GM19372 (cell line): ENCODE measurements at regions not wholly inside any gene's neighbourhood (a gene's known extent, or its start where the extent isn't known, plus 50 kb on each side); places are given as distances from the start of the nearest gene placed in this dataset.

Experiments
- ATAC-seq: cut with Tn5 transposase; IDR thresholded peaks from one replicate; pipeline ENCODE4 v1.9.1; 2021; ENCODE audit warnings: mild to moderate bottlenecking, low read depth, moderate library complexity; ENCODE audit not compliant: unreplicated experiment

DNA sequence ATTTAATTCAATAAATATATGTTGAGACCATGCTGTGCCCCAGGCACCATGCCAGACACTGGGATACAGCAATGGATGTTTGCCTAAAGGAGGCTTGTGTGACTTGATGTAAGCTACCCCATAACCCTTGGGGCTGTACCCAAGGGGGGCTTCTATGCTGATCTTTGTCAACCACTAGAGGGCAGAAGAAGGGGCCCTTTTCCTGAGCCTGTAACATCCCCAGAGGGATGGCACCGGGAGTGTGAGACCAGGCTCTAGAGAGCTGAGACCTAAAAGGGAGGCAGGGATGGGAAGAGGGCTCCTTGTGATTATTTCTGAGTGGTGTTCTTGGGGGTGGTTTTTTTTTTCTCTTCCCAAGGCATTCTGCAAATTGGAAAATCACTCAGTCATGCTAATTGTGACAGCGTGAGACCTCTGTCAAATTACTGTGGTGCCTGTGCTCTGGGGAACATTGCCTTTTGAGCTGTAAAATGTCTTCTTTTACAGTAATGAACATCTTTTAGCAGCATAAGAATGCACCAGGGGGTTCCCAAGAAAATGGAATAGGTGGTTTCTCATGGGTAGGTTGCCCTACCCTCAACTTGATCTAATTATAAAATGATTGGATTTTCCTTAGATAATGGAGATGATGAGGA lies 138.7 kb upstream of the SLC24A3 start:
- no peak for ATAC-seq

DNA sequence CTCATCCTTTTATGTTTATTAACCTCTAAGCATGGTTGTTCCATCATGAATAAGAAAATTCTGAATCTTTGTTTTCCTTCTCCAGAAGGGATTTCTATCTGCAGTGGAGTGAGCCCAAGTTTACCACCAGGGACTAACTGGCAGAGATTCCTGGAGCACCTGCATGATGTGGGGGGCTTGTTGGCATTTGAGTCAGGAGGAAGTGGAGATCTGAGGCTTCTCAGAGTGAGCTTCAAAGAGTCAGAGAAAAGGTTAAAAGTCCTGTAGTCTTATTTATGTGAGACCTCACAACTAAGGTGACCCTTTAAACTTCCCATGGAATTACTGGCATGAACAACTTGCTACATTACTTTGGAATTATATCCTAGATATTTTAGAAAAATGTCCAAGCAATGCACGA lies 138.1 kb upstream of the SLC24A3 start:
- ATAC-seq: no peak

DNA sequence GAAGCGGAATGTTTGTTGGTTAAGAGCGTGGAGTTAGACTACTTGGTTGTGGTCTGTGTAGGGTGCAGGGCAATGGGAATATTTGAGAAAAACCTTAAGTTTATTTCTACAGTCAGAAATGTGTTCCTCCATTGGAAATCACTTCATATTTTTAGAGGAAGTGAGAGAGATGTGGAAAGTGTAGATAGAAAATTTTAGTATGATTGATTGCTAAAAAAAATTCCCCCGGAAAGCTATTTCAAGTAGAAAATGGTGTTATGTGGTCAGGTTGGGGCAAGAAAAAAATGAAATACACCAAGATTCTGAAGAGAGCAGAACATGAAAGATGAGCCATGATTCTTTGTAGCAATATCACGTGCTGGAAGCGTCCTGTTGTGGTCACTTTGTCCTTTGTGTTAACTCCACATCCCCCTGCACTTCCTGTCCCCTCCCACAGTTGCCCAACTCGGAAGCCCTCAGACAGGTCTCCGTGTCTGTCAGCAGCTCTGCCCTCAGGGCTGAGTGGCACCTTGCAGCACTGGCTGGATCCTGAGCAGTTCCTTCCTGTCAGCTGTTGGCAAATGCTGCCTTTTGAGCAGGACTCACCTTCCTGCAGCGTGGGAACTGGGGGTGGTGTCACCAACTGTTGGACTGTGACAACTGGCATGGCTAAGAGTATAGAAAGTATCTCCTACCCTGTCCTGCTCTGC lies 137.5 kb upstream of the SLC24A3 start:
- peak; percentile 45 for ATAC-seq

DNA sequence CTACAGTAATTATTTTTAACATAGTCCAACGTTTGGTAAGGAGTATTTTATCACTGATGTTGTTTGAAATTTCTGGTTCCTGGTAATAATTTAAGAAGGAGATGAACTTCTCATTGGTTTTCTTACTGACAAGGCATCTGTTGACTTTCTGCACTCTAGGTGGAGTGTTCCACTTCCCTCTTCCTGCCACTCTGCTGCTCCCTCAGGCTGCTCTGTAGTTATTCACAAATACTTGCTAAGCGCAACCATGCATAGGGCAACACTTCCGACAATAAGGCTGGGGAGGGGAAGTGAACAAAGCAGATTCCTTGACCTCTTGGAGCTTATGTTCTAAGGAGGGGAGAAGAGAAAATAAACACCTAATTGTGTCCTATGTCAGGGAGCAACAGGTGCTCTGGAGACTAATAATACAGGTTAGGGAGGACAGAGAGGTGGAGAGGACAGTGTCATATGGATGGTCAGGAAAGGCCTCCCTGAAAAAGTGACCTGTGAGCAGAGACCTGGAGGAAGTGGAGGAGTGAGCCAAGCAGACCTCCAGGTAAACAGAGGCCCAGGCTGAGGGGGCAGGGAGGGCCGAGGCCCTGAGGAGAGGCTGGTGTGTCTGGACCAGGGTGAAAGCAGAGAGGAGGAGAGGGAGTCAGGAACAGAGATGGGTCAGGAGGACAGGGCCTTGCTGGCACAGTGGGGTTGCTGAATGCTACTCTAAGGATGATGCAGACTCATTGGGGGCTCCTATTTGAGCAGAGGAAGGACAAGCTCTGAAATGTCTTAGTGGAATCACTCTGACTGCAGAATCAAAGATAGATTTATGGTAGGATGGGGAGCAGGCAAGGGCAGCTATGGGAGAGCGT lies 134.8 kb upstream of the SLC24A3 start:
- ATAC-seq: no peak

DNA sequence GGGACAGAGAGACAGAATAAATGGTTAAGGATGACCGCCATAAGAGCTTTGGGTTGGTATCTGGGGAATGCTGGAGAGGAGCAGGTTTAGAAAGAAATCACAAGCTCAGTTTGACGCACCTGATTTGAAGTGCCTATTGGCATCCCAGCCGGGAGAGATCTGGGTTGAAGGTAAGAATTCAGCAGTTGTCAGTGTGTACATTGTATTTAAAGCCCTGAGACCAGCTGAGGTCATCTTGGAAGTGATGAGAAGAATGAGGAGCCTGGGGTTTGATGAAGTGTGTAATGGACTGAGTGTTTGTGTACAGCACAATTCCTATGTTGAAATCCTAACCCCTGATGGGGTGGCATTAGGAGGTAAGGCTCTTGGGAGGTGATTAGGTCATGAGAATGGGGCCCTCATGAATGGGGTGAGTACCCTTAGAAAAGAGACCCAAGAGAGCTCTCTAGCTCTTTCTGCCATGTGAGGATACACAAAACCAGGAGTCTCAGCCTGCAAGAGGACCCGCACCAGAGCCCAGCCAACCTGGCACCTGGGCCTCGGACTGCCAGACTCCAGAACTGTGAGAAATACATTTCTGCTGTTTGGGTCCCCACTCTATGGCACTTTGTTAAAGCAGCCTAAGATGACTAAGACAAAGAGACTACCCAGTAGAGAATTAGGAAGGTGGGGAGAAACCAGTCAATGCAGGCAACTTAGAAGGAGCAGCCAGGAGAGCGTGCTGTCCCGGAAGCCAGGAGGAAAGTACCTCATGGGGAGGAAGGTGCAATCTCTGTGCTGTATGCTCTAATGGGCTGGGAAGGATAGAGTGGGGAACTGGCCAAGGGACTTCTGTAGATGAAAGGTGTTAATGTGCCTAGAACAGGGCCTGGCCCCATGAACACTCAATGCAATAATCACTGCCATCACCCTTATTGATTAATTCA lies 133.7 kb upstream of the SLC24A3 start:
- no peak for ATAC-seq

DNA sequence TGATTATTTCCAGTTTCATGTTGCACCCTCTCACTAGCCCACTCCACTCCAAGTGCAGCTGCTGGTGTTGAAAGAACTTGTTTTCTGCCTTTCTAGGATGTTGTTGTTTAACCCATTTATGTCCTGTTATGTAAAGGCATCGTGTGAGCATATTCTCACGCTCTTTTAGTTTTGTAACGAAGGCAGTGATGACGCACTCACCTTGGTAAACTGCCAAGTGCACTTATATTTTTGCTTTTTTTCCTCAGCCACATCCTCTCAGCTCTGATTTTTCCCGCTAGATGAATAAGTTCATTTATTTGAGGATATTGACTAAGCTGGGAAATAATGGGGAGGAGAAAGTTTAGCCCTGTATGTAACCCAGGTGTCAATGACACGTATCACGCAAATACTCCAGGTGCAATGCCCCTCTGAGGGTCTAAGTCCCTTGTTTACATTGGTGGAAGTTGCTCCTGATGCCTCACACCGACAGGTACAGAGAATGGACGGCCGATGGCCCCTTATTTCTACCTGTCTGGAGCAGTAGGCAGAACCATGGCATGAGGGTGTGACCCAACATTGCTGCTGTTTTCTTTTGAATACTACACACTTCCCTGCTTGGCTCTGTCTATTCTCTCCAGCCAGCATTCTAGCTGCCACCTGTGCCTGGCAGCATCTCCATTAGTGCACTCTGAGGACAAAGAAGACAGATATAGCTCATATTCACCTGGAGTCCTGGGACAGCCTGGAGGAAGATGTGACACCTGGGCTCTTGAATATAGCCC lies 132.7 kb upstream of the SLC24A3 start:
- ATAC-seq: no peak

DNA sequence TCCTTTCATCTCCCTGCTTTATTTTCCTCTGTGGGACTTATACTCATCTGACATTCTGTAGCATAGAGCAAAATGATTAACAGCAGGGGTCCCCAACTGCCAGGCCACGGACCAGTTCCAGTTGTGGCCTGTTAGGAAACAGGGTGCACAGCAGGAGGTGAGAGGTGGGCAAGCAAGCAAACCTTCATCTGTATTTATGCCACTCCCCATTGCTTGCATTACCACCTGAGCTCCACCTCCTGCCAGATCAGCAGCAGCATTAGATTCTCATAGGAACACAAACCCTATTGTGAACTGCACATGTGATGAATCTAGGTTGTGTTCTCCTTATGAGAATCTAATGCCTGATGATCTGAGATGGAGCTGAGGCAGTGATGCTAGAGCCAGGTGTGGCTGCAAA lies 130.5 kb upstream of the SLC24A3 start:
- ATAC-seq: no peak

DNA sequence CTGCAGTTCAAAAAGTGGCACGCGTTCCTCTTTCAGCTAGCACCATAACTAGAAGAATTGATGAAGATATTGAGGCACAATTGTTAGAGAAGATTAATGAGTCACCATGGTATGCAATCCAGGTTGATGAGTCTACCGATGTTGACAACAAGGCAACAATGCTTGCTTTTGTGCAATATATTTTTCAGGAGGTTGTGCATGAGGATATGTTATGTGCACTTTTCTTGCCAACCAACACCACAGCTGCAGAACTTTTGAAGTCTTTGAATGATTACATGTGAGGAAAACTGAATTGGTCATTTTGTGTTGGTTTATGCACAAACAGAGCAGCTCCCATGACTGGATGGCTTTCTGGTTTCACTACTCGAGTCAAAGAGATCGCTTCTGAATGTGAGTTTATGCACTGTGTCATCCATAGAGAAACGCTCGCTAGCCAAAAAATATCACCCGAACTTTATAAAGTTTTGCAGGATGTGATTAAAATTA lies 129.3 kb upstream of the SLC24A3 start:
- no peak for ATAC-seq

DNA sequence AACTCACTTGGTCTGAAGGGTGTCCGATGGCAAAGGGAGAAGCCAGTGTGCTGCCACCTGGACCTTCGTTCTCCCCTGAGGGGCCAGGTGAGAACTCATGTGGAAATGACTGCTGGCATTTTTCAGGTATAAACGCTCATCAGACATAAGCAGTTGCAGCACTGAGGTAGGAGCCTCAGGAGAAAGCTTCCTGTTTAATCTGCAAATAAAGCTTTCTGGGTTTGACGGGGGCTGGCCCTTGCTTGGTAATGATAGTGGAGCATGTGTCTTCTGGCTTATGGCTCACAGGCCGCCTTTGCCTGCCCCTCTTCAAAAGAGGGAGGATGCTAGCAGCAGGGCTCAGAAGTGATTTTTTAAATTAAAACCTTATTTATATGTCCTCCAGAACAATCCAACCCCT lies 122.1 kb upstream of the SLC24A3 start:
- ATAC-seq: no peak

DNA sequence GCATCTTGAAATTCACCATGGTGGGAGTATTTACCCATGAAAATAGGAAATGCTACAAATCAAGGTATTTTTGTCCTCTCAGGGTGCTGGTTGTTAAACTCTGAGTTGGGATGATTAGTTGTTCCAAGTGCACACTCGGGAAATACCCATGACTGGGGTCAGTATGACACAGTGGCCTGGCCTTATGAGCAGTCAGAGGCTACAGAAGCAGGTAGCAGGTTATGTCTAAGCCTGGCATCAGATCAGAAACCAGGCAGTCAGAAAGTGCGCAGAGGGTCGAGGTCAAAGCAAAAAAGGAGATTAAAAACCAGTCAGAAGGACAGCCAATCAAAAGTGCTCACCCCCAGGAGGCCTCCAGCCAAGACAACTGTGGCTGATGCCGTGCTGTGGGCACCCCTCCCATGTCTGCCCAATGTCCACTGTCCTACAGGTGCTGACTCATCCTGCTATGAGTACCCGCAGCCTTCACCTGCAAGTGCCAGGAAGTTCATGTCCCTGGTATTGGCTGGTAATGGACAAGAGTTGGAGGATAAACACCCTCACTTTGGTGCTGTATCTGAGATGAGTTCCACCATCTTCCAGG lies 117.4 kb upstream of the SLC24A3 start:
- no peak for ATAC-seq

DNA sequence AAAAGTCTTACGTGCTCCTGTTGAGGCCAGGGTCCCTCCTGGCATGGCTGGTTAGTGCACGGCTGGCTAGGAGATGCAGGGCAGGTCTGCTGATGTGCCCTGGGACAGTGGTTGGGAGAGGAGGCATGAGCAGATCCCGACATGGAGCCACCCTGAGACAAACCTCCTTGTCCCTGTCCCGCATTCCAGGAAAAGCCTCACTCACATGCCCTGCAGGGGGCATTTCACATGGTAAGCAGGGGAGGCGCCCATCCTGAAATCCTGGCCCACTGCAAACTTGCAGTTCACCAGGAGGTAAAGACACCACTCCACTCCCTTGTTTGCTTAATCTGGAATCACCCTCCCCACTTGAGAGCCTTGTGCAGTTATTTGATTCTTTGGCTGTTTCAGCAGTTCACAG lies 116.7 kb upstream of the SLC24A3 start:
- ATAC-seq: no peak

DNA sequence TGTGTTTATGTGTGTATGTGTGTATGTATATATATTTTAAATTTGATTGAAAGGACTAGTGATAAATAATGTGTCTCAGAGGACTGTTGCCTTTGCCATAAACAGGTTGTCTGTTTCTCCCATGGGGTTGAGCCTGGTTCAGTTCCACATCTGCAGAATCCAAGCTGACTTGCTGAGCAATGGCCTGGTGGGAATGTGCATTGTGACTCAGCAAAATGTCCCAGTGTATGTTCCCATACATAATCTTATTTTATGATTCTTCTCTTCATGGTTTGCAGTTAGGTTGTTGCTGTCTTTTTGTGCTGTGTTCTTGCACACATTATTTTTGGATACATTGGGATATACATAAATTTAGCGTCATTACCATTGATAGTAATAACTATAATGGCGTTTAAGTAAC lies 115.6 kb upstream of the SLC24A3 start:
- no peak for ATAC-seq

DNA sequence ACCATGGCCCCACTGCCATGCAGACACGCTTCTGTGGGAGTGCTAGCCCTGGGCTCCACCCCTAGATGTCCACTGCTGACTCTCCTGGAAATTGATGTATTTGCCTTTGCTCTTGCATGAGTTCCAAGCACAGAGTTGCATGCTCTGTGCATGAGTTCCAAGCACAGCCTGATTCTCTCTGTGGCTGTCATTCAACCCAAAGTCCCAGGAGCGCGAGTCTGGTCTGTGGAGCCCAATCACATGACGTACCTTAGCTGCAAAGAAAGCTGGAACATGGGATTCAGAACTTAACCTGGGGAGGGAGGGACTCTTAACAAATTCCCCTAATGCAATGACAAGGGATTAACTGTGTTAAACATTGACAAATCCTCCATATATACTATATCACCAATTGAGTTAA lies 114.3 kb upstream of the SLC24A3 start:
- ATAC-seq: no peak

DNA sequence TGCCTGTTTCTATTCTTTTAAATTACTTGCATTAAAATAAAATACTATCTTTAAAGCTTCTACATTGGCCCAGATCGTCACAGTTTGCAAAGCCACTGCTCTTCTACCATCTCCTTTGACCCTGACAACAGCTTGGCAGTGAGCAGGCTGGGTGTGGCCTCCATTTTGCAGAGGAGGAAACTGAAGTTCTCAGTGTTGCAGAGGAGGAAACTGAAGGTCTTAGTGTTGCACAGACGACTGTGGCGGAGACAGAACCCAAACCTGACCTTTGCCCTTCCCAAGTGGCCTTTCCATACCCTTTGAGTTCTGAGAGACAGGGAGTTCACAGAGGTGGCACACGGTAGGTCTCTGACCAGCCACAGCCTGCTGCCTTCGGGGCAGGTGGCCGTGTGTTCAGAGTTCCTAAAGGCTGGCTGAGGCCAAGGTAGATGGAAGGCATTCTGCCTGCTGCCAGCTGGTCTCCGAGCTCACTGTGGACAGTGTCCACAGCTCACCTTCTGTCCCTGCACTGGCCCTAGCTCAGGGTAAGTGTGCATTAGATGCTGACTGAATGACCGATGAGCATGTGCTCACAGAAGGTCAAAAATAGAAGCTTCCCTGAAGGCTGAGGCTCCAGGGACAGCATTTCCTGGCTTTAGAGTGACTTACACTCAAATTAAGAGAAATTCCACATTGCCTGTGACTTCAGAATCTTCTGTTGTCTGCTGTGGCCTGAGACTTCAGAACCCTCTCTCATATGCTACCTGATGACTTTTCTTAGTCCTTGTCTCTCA lies 113.5 kb upstream of the SLC24A3 start:
- ATAC-seq: no peak

DNA sequence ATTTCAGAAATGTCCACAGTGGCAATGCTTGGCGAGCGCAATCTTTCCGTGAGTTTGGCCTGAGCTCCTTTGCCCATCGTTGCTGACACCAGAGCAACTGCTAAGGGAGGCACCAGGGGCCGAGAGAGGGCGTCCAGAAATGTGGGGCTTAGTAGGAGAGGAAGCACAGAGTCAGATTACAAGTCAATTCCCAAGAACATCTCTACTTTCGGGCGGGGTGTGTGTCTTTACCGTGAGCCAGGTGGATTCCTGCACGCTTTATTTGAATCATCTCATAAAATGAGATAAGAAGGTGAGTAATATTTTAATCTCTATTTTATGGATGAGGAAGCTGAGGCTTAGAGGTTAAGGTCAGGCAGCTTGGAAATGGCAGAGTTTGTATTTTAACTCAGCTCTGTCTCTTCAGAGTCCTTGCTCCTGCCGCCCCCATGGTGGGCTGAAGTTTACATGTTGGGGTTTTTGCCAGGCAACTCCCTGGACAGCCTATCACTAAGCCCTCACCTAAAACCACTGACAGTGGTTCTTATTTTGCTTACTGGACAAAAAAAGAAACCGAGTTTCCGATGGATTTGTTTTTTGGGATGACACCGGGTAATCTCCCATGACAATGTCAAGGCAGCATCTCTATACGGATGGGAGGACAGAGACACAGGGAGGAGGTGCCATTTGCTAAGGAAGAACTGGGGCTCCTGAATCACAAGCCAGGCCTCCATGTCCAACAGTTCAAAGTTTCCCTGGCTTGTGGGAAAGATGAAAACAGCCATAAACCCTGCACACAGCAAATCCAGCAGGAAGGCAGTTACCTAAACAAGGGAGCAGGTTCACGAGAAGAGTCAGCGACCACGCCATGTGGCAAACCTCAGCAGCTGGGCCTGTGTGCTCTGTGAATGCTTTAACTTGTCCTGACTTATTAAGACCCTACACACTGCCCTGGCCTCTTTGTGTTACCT lies 112.6 kb upstream of the SLC24A3 start:
- no peak for ATAC-seq

DNA sequence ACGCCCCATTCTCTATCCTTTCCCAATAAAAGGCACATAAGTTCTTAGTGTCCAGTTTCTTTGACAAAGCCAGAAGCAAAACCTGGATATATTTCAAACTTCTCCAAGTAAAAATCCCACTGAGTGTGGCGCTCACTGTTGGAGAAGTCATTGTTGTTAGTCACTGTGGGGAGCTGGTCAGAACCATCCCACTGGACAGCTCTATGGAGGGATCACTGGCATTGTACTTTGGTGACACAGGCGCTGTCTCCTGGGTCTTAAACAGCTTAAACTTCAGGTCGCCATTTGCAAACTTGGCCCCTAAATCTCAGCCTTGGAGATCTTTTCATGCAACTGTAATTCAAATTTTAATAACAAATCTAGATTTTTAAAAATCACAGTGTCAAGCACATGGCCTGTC lies 111.5 kb upstream of the SLC24A3 start:
- no peak for ATAC-seq

DNA sequence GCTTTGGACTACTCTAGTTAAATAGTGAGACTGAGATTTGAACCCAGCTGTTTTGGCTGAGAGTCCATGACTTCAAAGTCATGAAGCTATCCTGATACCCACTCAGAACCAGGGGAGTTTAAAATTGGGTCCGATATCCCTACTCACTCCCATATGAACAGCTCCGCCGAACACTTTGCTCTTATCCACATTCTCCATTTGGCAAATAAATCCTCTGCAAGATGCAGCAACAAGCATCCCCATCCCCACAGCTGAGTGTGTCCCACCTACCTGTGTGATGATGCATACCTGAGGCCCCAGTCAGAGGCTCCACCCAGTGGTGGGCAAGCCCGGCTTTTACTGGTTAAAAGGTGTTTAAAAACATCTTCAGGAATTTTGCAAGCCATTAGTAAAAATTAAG lies 108.3 kb upstream of the SLC24A3 start:
- no peak for ATAC-seq

DNA sequence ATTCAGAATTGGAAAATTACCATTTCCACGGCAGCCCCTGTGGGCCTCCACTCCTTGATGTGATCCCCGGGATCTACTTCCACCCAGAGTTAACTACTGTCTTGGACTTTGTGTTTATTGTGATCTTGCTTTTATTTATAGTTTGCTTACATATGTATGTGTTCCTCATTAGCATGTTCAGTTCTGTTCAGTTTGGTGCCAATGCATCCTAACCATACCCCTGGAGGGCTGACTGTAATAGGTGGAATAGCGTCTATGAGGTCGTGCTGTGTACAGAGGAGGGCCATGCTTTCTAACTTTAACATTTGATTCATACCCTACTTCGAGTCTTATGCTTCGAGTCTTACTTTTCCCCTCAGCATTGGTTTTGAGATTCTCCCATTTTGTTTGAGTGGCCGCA lies 104.3 kb upstream of the SLC24A3 start:
- ATAC-seq: no peak
